Activated CD4-positive, CD25-positive, alpha-beta regulatory T cell (primary cell): ENCODE measurements at regions not wholly inside any gene's neighbourhood (a gene's known extent, or its start where the extent isn't known, plus 50 kb on each side); places are given as distances from the start of the nearest gene placed in this dataset.

ENCODE experiments used
- DNase-seq, 4 experiments: peaks; one replicate each; lab custom pipeline; 2025; lab: John Stamatoyannopoulos, UW

- DNase-seq: no peak
Measured at GRCh38 chr5:56545016-56545415, 270.3 kb upstream of the MAP3K1 start.

- no peak for DNase-seq
Measured at GRCh38 chr5:56543441-56544388, 271.6 kb upstream of the MAP3K1 start.

GRCh38 chr5:56540266-56540665, 275.1 kb upstream of the MAP3K1 start:
- DNase-seq: no peak

- DNase-seq: no peak
Measured at GRCh38 chr5:56538580-56538979, 276.8 kb upstream of the MAP3K1 start.

- no peak for DNase-seq
Measured at GRCh38 chr5:56535347-56535746, 280.0 kb upstream of the MAP3K1 start.

- peak in 1 of 4 experiments; percentile 8 for DNase-seq
Measured at GRCh38 chr5:56534102-56534829, 281.1 kb upstream of the MAP3K1 start.

GRCh38 chr5:56532466-56532865, 282.9 kb upstream of the MAP3K1 start:
- no peak for DNase-seq

GRCh38 chr5:56530626-56531138, 284.7 kb upstream of the MAP3K1 start:
- DNase-seq: no peak

- DNase-seq: no peak
Measured at GRCh38 chr5:56529666-56530430, 285.5 kb upstream of the MAP3K1 start.

GRCh38 chr5:56527174-56527573, 288.2 kb upstream of the MAP3K1 start:
- no peak for DNase-seq

GRCh38 chr5:56525113-56525512, 290.2 kb upstream of the MAP3K1 start:
- no peak for DNase-seq

GRCh38 chr5:56523790-56524575, 290.9 kb upstream of the ANKRD55 start:
- no peak for DNase-seq

GRCh38 chr5:56522960-56523359, 289.8 kb upstream of the ANKRD55 start:
- DNase-seq: no peak

GRCh38 chr5:56522169-56522568, 289.0 kb upstream of the ANKRD55 start:
- no peak for DNase-seq

- DNase-seq: no peak
Measured at GRCh38 chr5:56520986-56521730, 288.0 kb upstream of the ANKRD55 start.

- DNase-seq: no peak
Measured at GRCh38 chr5:56518820-56519219, 285.7 kb upstream of the ANKRD55 start.

GRCh38 chr5:56517011-56517416, 283.9 kb upstream of the ANKRD55 start:
- no peak for DNase-seq

- DNase-seq: no peak
Measured at GRCh38 chr5:56516441-56516840, 283.3 kb upstream of the ANKRD55 start.

- DNase-seq: no peak
Measured at GRCh38 chr5:56516035-56516434, 282.9 kb upstream of the ANKRD55 start.

- DNase-seq: no peak
Measured at GRCh38 chr5:56515011-56515410, 281.9 kb upstream of the ANKRD55 start.

- no peak for DNase-seq
Measured at GRCh38 chr5:56514245-56514644, 281.1 kb upstream of the ANKRD55 start.
